Liver (tissue), 7 donors: ENCODE measurements at regions not wholly inside any gene's neighbourhood (a gene's known extent, or its start where the extent isn't known, plus 50 kb on each side); places are given as distances from the start of the nearest gene placed in this dataset.

ENCODE experiments used
- DNase-seq: peaks from one replicate; pipeline ENCODE4 v3.0.0-alpha.2; 2017; ENCODE audit warnings: low spot score
- H3K27ac ChIP-seq, 2 donors: one replicate each; pipeline ENCODE4 v1.7.0; 2013; ENCODE audit warnings: inconsistent platforms in 2 of 2, low read length in 2 of 2, control low read depth in 1 of 2, low read depth in 1 of 2, mild to moderate bottlenecking in 1 of 2
- H3K27me3 ChIP-seq, 4 donors: one replicate each; pipeline versions ENCODE4 v1.6.1 to v1.7.0; 2013; ENCODE audit warnings: low read length in 3 of 4, inconsistent platforms in 1 of 4, mild to moderate bottlenecking in 1 of 4, moderate library complexity in 1 of 4; ENCODE audit not compliant: control insufficient read depth in 4 of 4, insufficient read depth in 4 of 4
- H3K36me3 ChIP-seq, 4 donors: one replicate each; pipeline versions ENCODE4 v1.6.1 to v1.7.0; 2013; ENCODE audit warnings: low read length in 3 of 4, mild to moderate bottlenecking in 3 of 4, low read depth in 1 of 4, moderate library complexity in 1 of 4; ENCODE audit not compliant: control insufficient read depth in 4 of 4, insufficient read depth in 3 of 4
- H3K4me1 ChIP-seq, 4 donors: one replicate each; pipeline versions ENCODE4 v1.6.1 to v1.7.0; 2013; ENCODE audit warnings: low read length in 3 of 4, mild to moderate bottlenecking in 3 of 4, moderate library complexity in 1 of 4; ENCODE audit not compliant: control insufficient read depth in 4 of 4, insufficient read depth in 4 of 4
- H3K4me3 ChIP-seq, 3 donors: one replicate each; pipeline versions ENCODE4 v1.6.1 to v1.7.0; 2013; ENCODE audit warnings: low read length in 3 of 3, control low read depth in 1 of 3, low read depth in 1 of 3, mild to moderate bottlenecking in 1 of 3
- H3K9ac ChIP-seq, 2 donors: one replicate each; pipeline ENCODE4 v1.7.0; 2013; ENCODE audit warnings: low read length in 2 of 2, mild to moderate bottlenecking in 2 of 2, moderate library complexity in 2 of 2, control low read depth in 1 of 2, low read depth in 1 of 2
- H3K9me3 ChIP-seq, 4 donors: one replicate each; pipeline versions ENCODE4 v1.6.1 to v1.7.0; 2013; ENCODE audit warnings: low read length in 3 of 4; ENCODE audit not compliant: control insufficient read depth in 4 of 4
- FOXA2 ChIP-seq: IDR thresholded peaks from 2 replicates; pipeline ENCODE4 v1.6.1; 2016; ENCODE audit warnings: antibody characterized with exemption
- GABPA ChIP-seq, 2 donors: IDR thresholded peaks in 1 of 2; conservative IDR thresholded peaks in 1 of 2; 2 replicates each; pipeline ENCODE4 v1.6.1; 2016; ENCODE audit warnings: antibody characterized with exemption in 2 of 2, mild to moderate bottlenecking in 1 of 2, moderate library complexity in 1 of 2
- HNF4A ChIP-seq, 2 donors: conservative IDR thresholded peaks; 2 replicates each; pipeline ENCODE4 v1.6.1; 2016; ENCODE audit warnings: antibody characterized with exemption in 2 of 2, mild to moderate bottlenecking in 2 of 2
- JUND ChIP-seq, 2 donors: IDR thresholded peaks; 2 replicates each; pipeline ENCODE4 v1.6.1; 2016; ENCODE audit warnings: antibody characterized with exemption in 2 of 2
- NR2F2 ChIP-seq: IDR thresholded peaks from 2 replicates; pipeline ENCODE4 v1.6.1; 2016; ENCODE audit warnings: antibody characterized with exemption
- RAD21 ChIP-seq, 2 donors: IDR thresholded peaks; 2 replicates each; pipeline ENCODE4 v1.6.1; 2016; ENCODE audit warnings: antibody characterized with exemption in 2 of 2, mild to moderate bottlenecking in 2 of 2
- RXRA ChIP-seq, 2 donors: IDR thresholded peaks; 2 replicates each; pipeline ENCODE4 v1.6.1; 2017 to 2018; ENCODE audit warnings: antibody characterized with exemption in 2 of 2, mild to moderate bottlenecking in 1 of 2
- SP1 ChIP-seq: IDR thresholded peaks from 2 replicates; pipeline ENCODE4 v1.6.1; 2018; ENCODE audit warnings: antibody characterized with exemption, mild to moderate bottlenecking
- TAF1 ChIP-seq: conservative IDR thresholded peaks from 2 replicates; pipeline ENCODE4 v1.6.1; 2016; ENCODE audit warnings: antibody characterized with exemption, mild to moderate bottlenecking
- WGBS: extraction: QIAGEN DNeasy Blood & Tissue Kit; methylation state at CpG from one replicate; pipeline ENCODE4 v1.1.7; 2013; 5-methylcytosine and 5-hydroxymethylcytosine counted together
- TF ChIP-seq, protein P1 (sequence below): IDR thresholded peaks from 2 replicates; pipeline ENCODE4 v1.6.1; 2016; ENCODE audit warnings: antibody characterized with exemption
- TF ChIP-seq, protein P2 (sequence below): IDR thresholded peaks from 2 replicates; pipeline ENCODE4 v1.6.1; 2016; ENCODE audit warnings: antibody characterized with exemption
- TF ChIP-seq, protein P3 (sequence below): IDR thresholded peaks from 2 replicates; pipeline ENCODE4 v1.6.1; 2016; ENCODE audit warnings: antibody characterized with exemption, mild to moderate bottlenecking
- donor health status: healthy.
- donor health status: healthy.
- donor health status: healthy.
- donor health status: healthy.

DNA sequence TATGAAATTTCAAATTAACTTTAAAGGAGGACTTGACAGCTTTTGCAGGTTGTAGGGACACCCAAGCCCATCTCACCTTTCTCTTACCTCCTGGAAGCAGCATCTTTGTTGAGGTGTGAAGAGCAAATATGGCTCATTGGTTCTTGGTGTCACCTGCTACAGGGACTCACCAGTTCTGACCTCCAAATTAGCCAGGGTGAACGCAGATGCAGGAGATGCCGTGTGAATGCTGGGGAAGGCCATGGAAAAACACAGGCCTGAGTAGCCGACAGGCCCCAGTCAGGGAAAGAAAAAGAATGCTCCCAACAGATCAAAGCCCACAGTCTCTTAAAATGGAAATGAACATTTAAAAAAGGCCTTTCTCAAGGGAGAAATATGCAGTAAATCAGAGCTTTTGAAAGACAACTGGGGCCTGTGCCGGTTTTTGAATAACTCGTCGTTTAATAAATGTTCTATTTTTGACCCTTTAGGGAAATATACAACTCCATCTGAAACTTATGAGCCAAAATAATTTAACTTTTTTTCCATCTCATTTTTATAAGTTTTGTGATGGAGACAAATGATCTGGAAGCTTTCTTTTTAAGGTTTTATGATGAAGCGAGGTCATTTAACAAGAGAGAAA lies 167.5 kb downstream of the CD83 start:
- no peaks in the 10 kb centered on the region for H3K36me3 ChIP-seq
- no peaks in the 10 kb centered on the region for H3K9me3 ChIP-seq
- no peak overlapping the region for H3K9ac ChIP-seq
- no peaks in the 10 kb centered on the region for H3K27me3 ChIP-seq
- H3K27ac ChIP-seq: no peak overlapping the region
- 93% methylated on average over 7 of the region's 7 CpGs for WGBS
- H3K4me3 ChIP-seq: no peak overlapping the region
- H3K4me1 ChIP-seq: peaks cover 0 to 17% (median 6%) of the 10 kb centered on the region in 4 donors
- no peak for DNase-seq
- TF ChIP-seq GABPA (IDR thresholded peaks at IDR 0.05 in 1 of 2, conservative IDR thresholded peaks at IDR 0.05 in 1 of 2): no peak
- TF ChIP-seq RAD21 (IDR thresholded peaks at IDR 0.05): no peak
- TF ChIP-seq, protein P1, sequence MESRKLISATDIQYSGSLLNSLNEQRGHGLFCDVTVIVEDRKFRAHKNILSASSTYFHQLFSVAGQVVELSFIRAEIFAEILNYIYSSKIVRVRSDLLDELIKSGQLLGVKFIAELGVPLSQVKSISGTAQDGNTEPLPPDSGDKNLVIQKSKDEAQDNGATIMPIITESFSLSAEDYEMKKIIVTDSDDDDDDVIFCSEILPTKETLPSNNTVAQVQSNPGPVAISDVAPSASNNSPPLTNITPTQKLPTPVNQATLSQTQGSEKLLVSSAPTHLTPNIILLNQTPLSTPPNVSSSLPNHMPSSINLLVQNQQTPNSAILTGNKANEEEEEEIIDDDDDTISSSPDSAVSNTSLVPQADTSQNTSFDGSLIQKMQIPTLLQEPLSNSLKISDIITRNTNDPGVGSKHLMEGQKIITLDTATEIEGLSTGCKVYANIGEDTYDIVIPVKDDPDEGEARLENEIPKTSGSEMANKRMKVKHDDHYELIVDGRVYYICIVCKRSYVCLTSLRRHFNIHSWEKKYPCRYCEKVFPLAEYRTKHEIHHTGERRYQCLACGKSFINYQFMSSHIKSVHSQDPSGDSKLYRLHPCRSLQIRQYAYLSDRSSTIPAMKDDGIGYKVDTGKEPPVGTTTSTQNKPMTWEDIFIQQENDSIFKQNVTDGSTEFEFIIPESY: no peak
- no peak for TF ChIP-seq NR2F2
- no peak for TF ChIP-seq TAF1
- no peak for TF ChIP-seq RXRA (IDR thresholded peaks at IDR 0.05)
- TF ChIP-seq, protein P2, sequence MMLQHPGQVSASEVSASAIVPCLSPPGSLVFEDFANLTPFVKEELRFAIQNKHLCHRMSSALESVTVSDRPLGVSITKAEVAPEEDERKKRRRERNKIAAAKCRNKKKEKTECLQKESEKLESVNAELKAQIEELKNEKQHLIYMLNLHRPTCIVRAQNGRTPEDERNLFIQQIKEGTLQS: no peak
- no peak for TF ChIP-seq FOXA2
- TF ChIP-seq, protein P3, sequence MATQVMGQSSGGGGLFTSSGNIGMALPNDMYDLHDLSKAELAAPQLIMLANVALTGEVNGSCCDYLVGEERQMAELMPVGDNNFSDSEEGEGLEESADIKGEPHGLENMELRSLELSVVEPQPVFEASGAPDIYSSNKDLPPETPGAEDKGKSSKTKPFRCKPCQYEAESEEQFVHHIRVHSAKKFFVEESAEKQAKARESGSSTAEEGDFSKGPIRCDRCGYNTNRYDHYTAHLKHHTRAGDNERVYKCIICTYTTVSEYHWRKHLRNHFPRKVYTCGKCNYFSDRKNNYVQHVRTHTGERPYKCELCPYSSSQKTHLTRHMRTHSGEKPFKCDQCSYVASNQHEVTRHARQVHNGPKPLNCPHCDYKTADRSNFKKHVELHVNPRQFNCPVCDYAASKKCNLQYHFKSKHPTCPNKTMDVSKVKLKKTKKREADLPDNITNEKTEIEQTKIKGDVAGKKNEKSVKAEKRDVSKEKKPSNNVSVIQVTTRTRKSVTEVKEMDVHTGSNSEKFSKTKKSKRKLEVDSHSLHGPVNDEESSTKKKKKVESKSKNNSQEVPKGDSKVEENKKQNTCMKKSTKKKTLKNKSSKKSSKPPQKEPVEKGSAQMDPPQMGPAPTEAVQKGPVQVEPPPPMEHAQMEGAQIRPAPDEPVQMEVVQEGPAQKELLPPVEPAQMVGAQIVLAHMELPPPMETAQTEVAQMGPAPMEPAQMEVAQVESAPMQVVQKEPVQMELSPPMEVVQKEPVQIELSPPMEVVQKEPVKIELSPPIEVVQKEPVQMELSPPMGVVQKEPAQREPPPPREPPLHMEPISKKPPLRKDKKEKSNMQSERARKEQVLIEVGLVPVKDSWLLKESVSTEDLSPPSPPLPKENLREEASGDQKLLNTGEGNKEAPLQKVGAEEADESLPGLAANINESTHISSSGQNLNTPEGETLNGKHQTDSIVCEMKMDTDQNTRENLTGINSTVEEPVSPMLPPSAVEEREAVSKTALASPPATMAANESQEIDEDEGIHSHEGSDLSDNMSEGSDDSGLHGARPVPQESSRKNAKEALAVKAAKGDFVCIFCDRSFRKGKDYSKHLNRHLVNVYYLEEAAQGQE: no peak

DNA sequence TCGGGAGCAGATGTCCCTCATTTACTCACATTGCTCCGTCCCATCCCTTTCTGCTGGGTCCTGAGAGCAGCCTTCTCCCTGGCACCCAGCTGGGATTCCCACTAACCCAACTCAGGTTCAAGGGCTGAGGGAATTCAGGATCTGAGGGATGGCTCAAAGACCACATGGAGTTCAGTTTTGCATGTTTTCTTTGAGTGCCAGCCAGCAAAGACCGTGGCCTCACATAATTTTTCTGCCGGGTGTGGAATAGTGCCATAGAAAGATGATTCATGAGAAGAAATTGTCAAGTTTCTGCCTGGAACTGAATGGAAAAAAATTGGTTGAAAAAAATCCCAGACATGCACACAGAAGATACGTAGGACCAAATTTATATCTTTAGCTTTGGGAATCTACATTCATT lies 168.6 kb downstream of the CD83 start:
- no peaks in the 10 kb centered on the region for H3K36me3 ChIP-seq
- H3K9ac ChIP-seq: no peak overlapping the region
- no peaks in the 10 kb centered on the region for H3K27me3 ChIP-seq
- TF ChIP-seq NR2F2 (peak; percentile 13), FOXA2 (no peak)
- TF ChIP-seq, protein P2: no peak
- DNase-seq: no peak
- no peaks in the 10 kb centered on the region for H3K9me3 ChIP-seq
- H3K4me3 ChIP-seq: no peak overlapping the region
- peaks cover 0 to 17% (median 6%) of the 10 kb centered on the region in 4 donors for H3K4me1 ChIP-seq
- 75% methylated on average over 5 of the region's 5 CpGs for WGBS
- H3K27ac ChIP-seq: no peak overlapping the region

DNA sequence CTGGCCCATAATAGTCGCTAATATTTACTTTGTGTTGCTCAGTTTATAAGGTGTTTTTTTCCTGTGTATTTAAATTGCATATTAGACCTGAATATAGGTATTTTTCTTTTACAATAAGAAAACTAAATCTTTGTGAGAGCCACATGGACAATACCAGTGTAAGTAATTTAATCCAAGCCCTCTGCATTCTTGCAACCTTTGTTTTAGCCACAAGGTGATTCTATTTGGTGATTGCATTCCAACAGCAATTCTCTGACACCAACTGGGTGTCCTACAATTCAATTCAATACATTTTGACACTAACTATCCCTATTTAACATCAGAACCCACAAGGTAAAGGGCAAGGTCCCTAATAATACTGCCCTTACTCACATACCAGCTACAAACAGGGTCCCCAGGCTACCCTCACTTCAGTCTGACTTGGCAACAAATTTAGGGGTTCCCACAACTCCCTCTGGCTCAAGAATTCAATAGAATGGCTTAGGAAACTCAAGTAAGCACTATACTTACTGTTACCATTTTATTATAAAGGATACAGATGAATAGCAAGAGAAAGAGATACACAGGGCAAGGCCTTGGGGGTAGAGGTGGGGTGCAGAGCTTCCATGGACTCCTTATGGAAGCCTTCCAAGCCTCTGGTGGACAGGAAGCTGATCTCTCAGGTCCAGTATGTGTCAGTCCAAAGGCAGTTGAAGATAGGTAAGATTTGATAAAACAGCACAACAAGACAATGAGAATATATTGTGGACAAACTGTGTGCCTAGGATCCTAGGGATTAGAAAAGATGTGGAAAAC lies 169.3 kb downstream of the CD83 start:
- WGBS: 93% methylated on average over 1 of the region's 1 CpG
- no peaks in the 10 kb centered on the region for H3K36me3 ChIP-seq
- H3K9me3 ChIP-seq: no peaks in the 10 kb centered on the region

More for the DNA sequence above, 169.3 kb downstream of the CD83 start:
- no peak overlapping the region for H3K4me3 ChIP-seq
- no peak overlapping the region for H3K27ac ChIP-seq
- H3K4me1 ChIP-seq: peaks cover 0 to 17% (median 6%) of the 10 kb centered on the region in 4 donors
- DNase-seq: no peak
- TF ChIP-seq TAF1 (no peak), HNF4A (conservative IDR thresholded peaks at IDR 0.05) (no peak), JUND (IDR thresholded peaks at IDR 0.05) (no peak), SP1 (no peak)
- no peak overlapping the region for H3K9ac ChIP-seq
- no peaks in the 10 kb centered on the region for H3K27me3 ChIP-seq
